Sigmoid colon (tissue), 4 donors: ENCODE measurements at regions not wholly inside any gene's neighbourhood (a gene's known extent, or its start where the extent isn't known, plus 50 kb on each side); places are given as distances from the start of the nearest gene placed in this dataset.

Experiments
- EP300 ChIP-seq, 4 donors: sonication (generic); formaldehyde crosslinking; IDR thresholded peaks; one replicate each; pipeline ENCODE4 v1.6.1; 2017; ENCODE audit warnings: antibody characterized with exemption in 4 of 4
- TF ChIP-seq, protein P1 (sequence below), 4 experiments: fragments of 450-650 bp in 3 of 4; fragments of 200-600 bp in 1 of 4; IDR thresholded peaks; one replicate each; pipeline ENCODE4 v1.5.1; 2016 to 2019; ENCODE audit warnings: antibody characterized with exemption in 4 of 4, mild to moderate bottlenecking in 3 of 4, moderate library complexity in 2 of 4

DNA sequence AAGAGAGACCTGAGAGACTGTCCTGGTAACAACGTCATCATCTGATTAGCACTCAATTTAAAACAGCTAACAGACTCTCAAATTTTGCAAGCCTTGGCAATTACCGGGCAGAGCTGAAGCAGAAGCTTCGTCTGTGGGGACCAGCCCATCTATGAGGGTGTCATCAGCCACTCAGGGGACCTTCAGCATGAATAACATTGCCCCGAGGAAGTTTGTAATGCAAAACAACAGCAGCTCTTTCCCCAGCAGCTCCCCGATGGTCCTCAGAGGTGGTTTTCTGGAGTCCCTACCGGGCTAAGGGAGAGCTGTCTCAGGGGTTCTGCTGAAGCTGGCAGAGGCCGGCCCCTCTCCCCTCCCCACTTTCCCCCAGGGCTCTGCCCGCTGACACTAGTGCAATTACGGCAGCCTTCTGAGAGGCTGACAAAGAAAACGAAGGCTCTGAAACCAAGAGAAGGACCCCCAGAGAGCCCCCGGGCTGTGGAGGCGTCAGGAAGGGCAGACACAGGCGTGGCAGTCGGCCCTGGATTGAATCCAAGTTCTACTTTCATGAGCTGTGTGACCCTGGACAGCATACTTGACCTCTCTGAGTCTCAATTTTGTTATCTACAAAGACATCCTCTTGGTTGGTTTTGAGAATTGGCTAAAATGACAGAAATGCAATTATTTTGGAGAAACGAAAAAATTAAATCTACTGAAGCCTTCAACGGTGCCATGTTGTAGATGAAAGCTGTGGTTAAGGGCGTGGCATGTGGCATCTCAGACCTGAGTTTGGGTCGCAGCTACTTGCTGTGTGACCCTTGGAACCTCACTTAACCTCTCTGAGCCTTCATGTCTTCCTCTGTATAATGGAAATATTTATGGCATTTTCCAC lies 102.1 kb upstream of the TLE3 start:
- TF ChIP-seq, protein P1, sequence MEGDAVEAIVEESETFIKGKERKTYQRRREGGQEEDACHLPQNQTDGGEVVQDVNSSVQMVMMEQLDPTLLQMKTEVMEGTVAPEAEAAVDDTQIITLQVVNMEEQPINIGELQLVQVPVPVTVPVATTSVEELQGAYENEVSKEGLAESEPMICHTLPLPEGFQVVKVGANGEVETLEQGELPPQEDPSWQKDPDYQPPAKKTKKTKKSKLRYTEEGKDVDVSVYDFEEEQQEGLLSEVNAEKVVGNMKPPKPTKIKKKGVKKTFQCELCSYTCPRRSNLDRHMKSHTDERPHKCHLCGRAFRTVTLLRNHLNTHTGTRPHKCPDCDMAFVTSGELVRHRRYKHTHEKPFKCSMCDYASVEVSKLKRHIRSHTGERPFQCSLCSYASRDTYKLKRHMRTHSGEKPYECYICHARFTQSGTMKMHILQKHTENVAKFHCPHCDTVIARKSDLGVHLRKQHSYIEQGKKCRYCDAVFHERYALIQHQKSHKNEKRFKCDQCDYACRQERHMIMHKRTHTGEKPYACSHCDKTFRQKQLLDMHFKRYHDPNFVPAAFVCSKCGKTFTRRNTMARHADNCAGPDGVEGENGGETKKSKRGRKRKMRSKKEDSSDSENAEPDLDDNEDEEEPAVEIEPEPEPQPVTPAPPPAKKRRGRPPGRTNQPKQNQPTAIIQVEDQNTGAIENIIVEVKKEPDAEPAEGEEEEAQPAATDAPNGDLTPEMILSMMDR (IDR thresholded peaks at IDR 0.05): no peak
- TF ChIP-seq EP300 (IDR thresholded peaks at IDR 0.05): no peak
